Esophagus (tissue), 2 donors: ENCODE measurements at regions not wholly inside any gene's neighbourhood (a gene's known extent, or its start where the extent isn't known, plus 50 kb on each side); places are given as distances from the start of the nearest gene placed in this dataset.

Source experiments
- H3K27ac ChIP-seq, 2 donors: one replicate each; pipeline ENCODE4 v1.5.1; 2013; ENCODE audit warnings: low read depth in 2 of 2, mild to moderate bottlenecking in 2 of 2, inconsistent platforms in 1 of 2, low read length in 1 of 2, moderate library complexity in 1 of 2
- H3K27me3 ChIP-seq, 2 donors: one replicate each; pipeline ENCODE4 v1.6.1; 2013; ENCODE audit warnings: low read length in 2 of 2, control low read depth in 1 of 2, mild to moderate bottlenecking in 1 of 2; ENCODE audit not compliant: insufficient read depth in 2 of 2, control insufficient read depth in 1 of 2
- H3K36me3 ChIP-seq, 2 donors: one replicate each; pipeline ENCODE4 v1.6.1; 2013; ENCODE audit warnings: low read length in 1 of 2; ENCODE audit not compliant: control insufficient read depth in 2 of 2, insufficient read depth in 2 of 2
- H3K4me1 ChIP-seq, 2 donors: one replicate each; pipeline ENCODE4 v1.6.1; 2013; ENCODE audit warnings: low read length in 1 of 2; ENCODE audit not compliant: control insufficient read depth in 2 of 2, insufficient read depth in 2 of 2
- H3K4me3 ChIP-seq, 2 donors: one replicate each; pipeline ENCODE4 v1.5.1; 2013; ENCODE audit warnings: low read length in 2 of 2, mild to moderate bottlenecking in 2 of 2, low read depth in 1 of 2, moderate library complexity in 1 of 2
- H3K9me3 ChIP-seq, 2 donors: one replicate each; pipeline ENCODE4 v1.6.1; 2013; ENCODE audit warnings: mild to moderate bottlenecking in 2 of 2, low read depth in 1 of 2, low read length in 1 of 2, moderate library complexity in 1 of 2; ENCODE audit not compliant: control insufficient read depth in 2 of 2, insufficient read depth in 1 of 2
- WGBS, 2 donors: extraction: QIAGEN DNeasy Blood & Tissue Kit; methylation state at CpG; one replicate each; pipeline ENCODE4 v1.1.7; 2013; 5-methylcytosine and 5-hydroxymethylcytosine counted together
- donor health status: healthy with polysubstance abuse.
- donor health status: Bipolar disorder and iron deficiency.

- H3K4me3 ChIP-seq: no peak overlapping the region
- 27 to 39% methylated on average over 1 of the region's 1 CpG for WGBS, 2 donors
- H3K9me3 ChIP-seq: no peaks in the 10 kb centered on the region
- no peak overlapping the region for H3K27ac ChIP-seq
- no peaks in the 10 kb centered on the region for H3K4me1 ChIP-seq
- H3K36me3 ChIP-seq: no peaks in the 10 kb centered on the region
- no peaks in the 10 kb centered on the region for H3K27me3 ChIP-seq
Observed at GRCh38 chr2:12990523-12990922, 273.8 kb downstream of the TRIB2 start.

GRCh38 chr2:12998685-12999084 is 281.9 kb downstream of the TRIB2 start:
- Histone ChIP-seq H3K36me3 (no peaks in the 10 kb centered on the region), H3K27me3 (no peaks in the 10 kb centered on the region), H3K4me3 (no peak overlapping the region), H3K4me1 (no peaks in the 10 kb centered on the region), H3K9me3 (no peaks in the 10 kb centered on the region), H3K27ac (no peak overlapping the region)
- WGBS, 2 donors: 62 to 91% methylated on average over 1 of the region's 1 CpG

GRCh38 chr2:13000664-13001363 is 284.1 kb downstream of the TRIB2 start:
- no peaks in the 10 kb centered on the region for H3K9me3 ChIP-seq
- no peaks in the 10 kb centered on the region for H3K36me3 ChIP-seq
- no peaks in the 10 kb centered on the region for H3K4me1 ChIP-seq
- no peak overlapping the region for H3K27ac ChIP-seq
- H3K4me3 ChIP-seq: no peak overlapping the region
- no peaks in the 10 kb centered on the region for H3K27me3 ChIP-seq
- 49 to 59% methylated on average over 12 of the region's 12 CpGs for WGBS, 2 donors

- H3K4me3 ChIP-seq: no peak overlapping the region
- 51 to 70% methylated on average over 2 of the region's 2 CpGs for WGBS, 2 donors
- H3K36me3 ChIP-seq: no peaks in the 10 kb centered on the region
- H3K27ac ChIP-seq: no peak overlapping the region
- H3K9me3 ChIP-seq: no peaks in the 10 kb centered on the region
- no peaks in the 10 kb centered on the region for H3K27me3 ChIP-seq
- no peaks in the 10 kb centered on the region for H3K4me1 ChIP-seq
Observed at GRCh38 chr2:13001408-13001807, 284.7 kb downstream of the TRIB2 start.

- no peaks in the 10 kb centered on the region for H3K27me3 ChIP-seq
- WGBS, 2 donors: 59 to 69% methylated on average over 7 of the region's 7 CpGs
- no peaks in the 10 kb centered on the region for H3K4me1 ChIP-seq
- no peak overlapping the region for H3K27ac ChIP-seq
- H3K9me3 ChIP-seq: no peaks in the 10 kb centered on the region
- no peak overlapping the region for H3K4me3 ChIP-seq
- H3K36me3 ChIP-seq: no peaks in the 10 kb centered on the region
Observed at GRCh38 chr2:13002536-13003331, 286.0 kb downstream of the TRIB2 start.

GRCh38 chr2:13003500-13003899 is 286.8 kb downstream of the TRIB2 start:
- Histone ChIP-seq H3K9me3 (no peaks in the 10 kb centered on the region), H3K27me3 (no peaks in the 10 kb centered on the region), H3K36me3 (no peaks in the 10 kb centered on the region), H3K4me3 (no peak overlapping the region), H3K27ac (no peak overlapping the region), H3K4me1 (no peaks in the 10 kb centered on the region)
- 43 to 45% methylated on average over 2 of the region's 2 CpGs for WGBS, 2 donors

GRCh38 chr2:13005048-13005447 is 288.3 kb downstream of the TRIB2 start:
- 66 to 80% methylated on average over 2 of the region's 2 CpGs for WGBS, 2 donors
- H3K27ac ChIP-seq: no peak overlapping the region
- no peak overlapping the region for H3K4me3 ChIP-seq
- H3K9me3 ChIP-seq: no peaks in the 10 kb centered on the region
- H3K36me3 ChIP-seq: no peaks in the 10 kb centered on the region
- no peaks in the 10 kb centered on the region for H3K4me1 ChIP-seq
- H3K27me3 ChIP-seq: no peaks in the 10 kb centered on the region

- H3K27ac ChIP-seq: no peak overlapping the region
- no peaks in the 10 kb centered on the region for H3K27me3 ChIP-seq
- H3K4me3 ChIP-seq: no peak overlapping the region
- no peaks in the 10 kb centered on the region for H3K36me3 ChIP-seq
- whole genome bisulfite sequencing, 2 donors: 76 to 79% methylated on average over 7 of the region's 7 CpGs
- no peaks in the 10 kb centered on the region for H3K4me1 ChIP-seq
- no peaks in the 10 kb centered on the region for H3K9me3 ChIP-seq
Observed at GRCh38 chr2:13005761-13006335, 289.1 kb downstream of the TRIB2 start.

GRCh38 chr2:13006426-13006825 is 289.7 kb downstream of the TRIB2 start:
- no peaks in the 10 kb centered on the region for H3K4me1 ChIP-seq
- no peaks in the 10 kb centered on the region for H3K27me3 ChIP-seq
- H3K36me3 ChIP-seq: no peaks in the 10 kb centered on the region
- H3K27ac ChIP-seq: no peak overlapping the region
- no peaks in the 10 kb centered on the region for H3K9me3 ChIP-seq
- WGBS, 2 donors: 70 to 77% methylated on average over 4 of the region's 4 CpGs
- H3K4me3 ChIP-seq: no peak overlapping the region
